ENCODE measurements at regions not wholly inside any gene's neighbourhood (a gene's known extent, or its start where the extent isn't known, plus 50 kb on each side); places are given as distances from the start of the nearest gene placed in this dataset.

- no peaks in the 10 kb centered on the region for H3K9me3 ChIP-seq (ENCODE audit: control insufficient read depth in 2 of 2, low read length in 2 of 2)
- no peak overlapping the region for H3K27ac ChIP-seq (ENCODE audit: insufficient read depth, low read length, poor library complexity, severe bottlenecking)
- no peaks in the 10 kb centered on the region for H3K4me1 ChIP-seq (ENCODE audit: control insufficient read depth, insufficient read depth, low read length, poor library complexity, severe bottlenecking)
- no peaks in the 10 kb centered on the region for H3K27me3 Mint-ChIP-seq
- H3K27me3 ChIP-seq (ENCODE audit: control insufficient read depth, insufficient read depth, low read length): no peaks in the 10 kb centered on the region
- no peak overlapping the region for H3K4me3 ChIP-seq (ENCODE audit: low read depth, low read length)
- ATAC-seq (ENCODE audit: low read depth in 2 of 2) (no peak), DNase-seq (no peak)
- no peaks in the 10 kb centered on the region for H3K36me3 Mint-ChIP-seq
- peaks cover 0 to 4% (median 0%) of the 10 kb centered on the region in 7 donors for H3K9me3 Mint-ChIP-seq
- no peaks in the 10 kb centered on the region for H3K4me1 Mint-ChIP-seq
- H3K27ac Mint-ChIP-seq: no peak overlapping the region
- no peaks in the 10 kb centered on the region for H3K36me3 ChIP-seq (ENCODE audit: control insufficient read depth, insufficient read depth, low read length)
- H3K4me3 Mint-ChIP-seq: no peak overlapping the region
Measured at GRCh38 chr1:87804128-87804527, 475.4 kb downstream of the LMO4 start.

- Mint-ChIP-seq H3K4me3 (no peak overlapping the region), H3K36me3 (no peaks in the 10 kb centered on the region), H3K27me3 (no peaks in the 10 kb centered on the region), H3K27ac (no peak overlapping the region), H3K4me1 (no peaks in the 10 kb centered on the region), H3K9me3 (peaks cover 0 to 1% (median 0%) of the 10 kb centered on the region in 7 donors)
- H3K4me1 ChIP-seq (ENCODE audit: control insufficient read depth, insufficient read depth, low read length, poor library complexity, severe bottlenecking): no peaks in the 10 kb centered on the region
- H3K4me3 ChIP-seq (ENCODE audit: low read depth, low read length): no peak overlapping the region
- ATAC-seq (ENCODE audit: low read depth in 2 of 2): no peak
- DNase-seq: no peak
- no peaks in the 10 kb centered on the region for H3K36me3 ChIP-seq (ENCODE audit: control insufficient read depth, insufficient read depth, low read length)
- no peaks in the 10 kb centered on the region for H3K9me3 ChIP-seq (ENCODE audit: control insufficient read depth in 2 of 2, low read length in 2 of 2)
- no peaks in the 10 kb centered on the region for H3K27me3 ChIP-seq (ENCODE audit: control insufficient read depth, insufficient read depth, low read length)
- no peak overlapping the region for H3K27ac ChIP-seq (ENCODE audit: insufficient read depth, low read length, poor library complexity, severe bottlenecking)
Measured at GRCh38 chr1:87805666-87806378, 477.1 kb downstream of the LMO4 start.

- Histone ChIP-seq H3K36me3 (ENCODE audit: control insufficient read depth, insufficient read depth, low read length) (no peaks in the 10 kb centered on the region), H3K27me3 (ENCODE audit: control insufficient read depth, insufficient read depth, low read length) (no peaks in the 10 kb centered on the region), H3K9me3 (ENCODE audit: control insufficient read depth in 2 of 2, low read length in 2 of 2) (no peaks in the 10 kb centered on the region), H3K4me3 (ENCODE audit: low read depth, low read length) (no peak overlapping the region), H3K4me1 (ENCODE audit: control insufficient read depth, insufficient read depth, low read length, poor library complexity, severe bottlenecking) (no peaks in the 10 kb centered on the region), H3K27ac (ENCODE audit: insufficient read depth, low read length, poor library complexity, severe bottlenecking) (no peak overlapping the region)
- H3K27ac Mint-ChIP-seq: no peak overlapping the region
- H3K27me3 Mint-ChIP-seq: no peaks in the 10 kb centered on the region
- H3K9me3 Mint-ChIP-seq: peaks cover 0 to 1% (median 0%) of the 10 kb centered on the region in 7 donors
- no peaks in the 10 kb centered on the region for H3K4me1 Mint-ChIP-seq
- ATAC-seq (ENCODE audit: low read depth in 2 of 2) (no peak), DNase-seq (no peak)
- no peak overlapping the region for H3K4me3 Mint-ChIP-seq
- no peaks in the 10 kb centered on the region for H3K36me3 Mint-ChIP-seq
Measured at GRCh38 chr1:87806379-87807094, 477.9 kb downstream of the LMO4 start.

- Histone ChIP-seq H3K27me3 (ENCODE audit: control insufficient read depth, insufficient read depth, low read length) (no peaks in the 10 kb centered on the region), H3K27ac (ENCODE audit: insufficient read depth, low read length, poor library complexity, severe bottlenecking) (no peak overlapping the region), H3K36me3 (ENCODE audit: control insufficient read depth, insufficient read depth, low read length) (no peaks in the 10 kb centered on the region), H3K4me1 (ENCODE audit: control insufficient read depth, insufficient read depth, low read length, poor library complexity, severe bottlenecking) (no peaks in the 10 kb centered on the region), H3K4me3 (ENCODE audit: low read depth, low read length) (no peak overlapping the region), H3K9me3 (ENCODE audit: control insufficient read depth in 2 of 2, low read length in 2 of 2) (no peaks in the 10 kb centered on the region)
- Mint-ChIP-seq H3K9me3 (peaks cover 0 to 5% (median 0%) of the 10 kb centered on the region in 7 donors), H3K4me3 (no peak overlapping the region), H3K36me3 (no peaks in the 10 kb centered on the region), H3K27me3 (no peaks in the 10 kb centered on the region), H3K4me1 (no peaks in the 10 kb centered on the region), H3K27ac (no peak overlapping the region)
- ATAC-seq (ENCODE audit: low read depth in 2 of 2): no peak
- DNase-seq: no peak
Measured at GRCh38 chr1:87810166-87810565, 481.5 kb downstream of the LMO4 start.

- H3K4me3 Mint-ChIP-seq: no peak overlapping the region
Measured at GRCh38 chr1:87812871-87813577, 484.3 kb downstream of the LMO4 start.

GRCh38 chr1:87814573-87814972 is 485.9 kb downstream of the LMO4 start:
- Mint-ChIP-seq H3K36me3 (no peaks in the 10 kb centered on the region), H3K4me1 (no peaks in the 10 kb centered on the region), H3K4me3 (no peak overlapping the region), H3K27ac (no peak overlapping the region), H3K9me3 (peaks cover 0 to 5% (median 0%) of the 10 kb centered on the region in 7 donors), H3K27me3 (no peaks in the 10 kb centered on the region)
- H3K27me3 ChIP-seq (ENCODE audit: control insufficient read depth, insufficient read depth, low read length): no peaks in the 10 kb centered on the region
- no peak overlapping the region for H3K27ac ChIP-seq (ENCODE audit: insufficient read depth, low read length, poor library complexity, severe bottlenecking)
- H3K4me1 ChIP-seq (ENCODE audit: control insufficient read depth, insufficient read depth, low read length, poor library complexity, severe bottlenecking): no peaks in the 10 kb centered on the region
- no peaks in the 10 kb centered on the region for H3K36me3 ChIP-seq (ENCODE audit: control insufficient read depth, insufficient read depth, low read length)
- H3K4me3 ChIP-seq (ENCODE audit: low read depth, low read length): no peak overlapping the region
- no peak for DNase-seq
- no peaks in the 10 kb centered on the region for H3K9me3 ChIP-seq (ENCODE audit: control insufficient read depth in 2 of 2, low read length in 2 of 2)
- ATAC-seq (ENCODE audit: low read depth in 2 of 2): no peak

More at GRCh38 chr1:87812871-87813577, 484.3 kb downstream of the LMO4 start:
- Histone ChIP-seq H3K27ac (ENCODE audit: insufficient read depth, low read length, poor library complexity, severe bottlenecking) (no peak overlapping the region), H3K36me3 (ENCODE audit: control insufficient read depth, insufficient read depth, low read length) (no peaks in the 10 kb centered on the region), H3K4me3 (ENCODE audit: low read depth, low read length) (no peak overlapping the region), H3K9me3 (ENCODE audit: control insufficient read depth in 2 of 2, low read length in 2 of 2) (no peaks in the 10 kb centered on the region), H3K27me3 (ENCODE audit: control insufficient read depth, insufficient read depth, low read length) (no peaks in the 10 kb centered on the region), H3K4me1 (ENCODE audit: control insufficient read depth, insufficient read depth, low read length, poor library complexity, severe bottlenecking) (no peaks in the 10 kb centered on the region)
- peaks cover 0 to 5% (median 0%) of the 10 kb centered on the region in 7 donors for H3K9me3 Mint-ChIP-seq
- H3K27me3 Mint-ChIP-seq: no peaks in the 10 kb centered on the region
- H3K36me3 Mint-ChIP-seq: no peaks in the 10 kb centered on the region
- ATAC-seq (ENCODE audit: low read depth in 2 of 2): no peak
- H3K4me1 Mint-ChIP-seq: no peaks in the 10 kb centered on the region
- H3K27ac Mint-ChIP-seq: no peak overlapping the region
- DNase-seq: no peak

- H3K4me1 Mint-ChIP-seq: no peaks in the 10 kb centered on the region
- Histone ChIP-seq H3K4me3 (ENCODE audit: low read depth, low read length) (no peak overlapping the region), H3K9me3 (ENCODE audit: control insufficient read depth in 2 of 2, low read length in 2 of 2) (no peaks in the 10 kb centered on the region), H3K27me3 (ENCODE audit: control insufficient read depth, insufficient read depth, low read length) (no peaks in the 10 kb centered on the region), H3K4me1 (ENCODE audit: control insufficient read depth, insufficient read depth, low read length, poor library complexity, severe bottlenecking) (no peaks in the 10 kb centered on the region), H3K36me3 (ENCODE audit: control insufficient read depth, insufficient read depth, low read length) (no peaks in the 10 kb centered on the region), H3K27ac (ENCODE audit: insufficient read depth, low read length, poor library complexity, severe bottlenecking) (no peak overlapping the region)
- H3K27me3 Mint-ChIP-seq: no peaks in the 10 kb centered on the region
- no peak overlapping the region for H3K27ac Mint-ChIP-seq
- DNase-seq (no peak), ATAC-seq (ENCODE audit: low read depth in 2 of 2) (no peak)
- H3K36me3 Mint-ChIP-seq: no peaks in the 10 kb centered on the region
- peaks cover 0 to 5% (median 0%) of the 10 kb centered on the region in 7 donors for H3K9me3 Mint-ChIP-seq
- no peak overlapping the region for H3K4me3 Mint-ChIP-seq
Measured at GRCh38 chr1:87816646-87817045, 488.0 kb downstream of the LMO4 start.

Measured in CD4-positive, CD25-positive, alpha-beta regulatory T cell (primary cell).